Colonic mucosa (tissue), 4 donors: ENCODE measurements at regions not wholly inside any gene's neighbourhood (a gene's known extent, or its start where the extent isn't known, plus 50 kb on each side); places are given as distances from the start of the nearest gene placed in this dataset.

Experiments
- DNase-seq: peaks from one replicate; pipeline ENCODE4 v3.0.0-alpha.2; 2020
- H3K27ac ChIP-seq: fragments of 200-600 bp; one replicate; pipeline ENCODE4 v1.8.0; 2021
- H3K27me3 ChIP-seq: fragments of 200-600 bp; one replicate; pipeline ENCODE4 v1.8.0; 2021
- H3K36me3 ChIP-seq: fragments of 200-600 bp; one replicate; pipeline ENCODE4 v1.8.0; 2021
- H3K4me1 ChIP-seq: fragments of 200-600 bp; one replicate; pipeline ENCODE4 v1.8.0; 2021; ENCODE audit warnings: mild to moderate bottlenecking
- H3K4me3 ChIP-seq: fragments of 200-600 bp; one replicate; pipeline ENCODE4 v1.8.0; 2021
- H3K9ac ChIP-seq, 2 donors: one replicate each; pipeline ENCODE4 v1.7.0; 2013; ENCODE audit warnings: control low read depth in 2 of 2, low read depth in 2 of 2, low read length in 2 of 2
- H3K9me3 ChIP-seq: fragments of 200-600 bp; one replicate; pipeline ENCODE4 v1.8.0; 2021
- CTCF ChIP-seq: fragments of 200-600 bp; IDR thresholded peaks from one replicate; pipeline ENCODE4 v1.8.0; 2022; ENCODE audit warnings: antibody characterized with exemption, mild to moderate bottlenecking
- intact Hi-C: fragments of 100-400 bp; cut with DNase I; formaldehyde crosslinking; loops from one replicate; pipeline ENCODE4 v1.14.1; 2022
- donor health status: healthy.
- donor health status: DM: no; HTN: no; CAD: no.
- donor health status: DM: no; HTN: no; CAD: no.

GRCh38 chr5:105659396-105659795 is 2011.3 kb downstream of the EFNA5 start:
- no peak for DNase-seq
- Histone ChIP-seq H3K27me3 (no peaks in the 10 kb centered on the region), H3K9ac (no peak overlapping the region), H3K9me3 (no peaks in the 10 kb centered on the region), H3K4me3 (no peak overlapping the region), H3K27ac (no peak overlapping the region), H3K4me1 (no peaks in the 10 kb centered on the region), H3K36me3 (no peaks in the 10 kb centered on the region)
- TF ChIP-seq CTCF = no peak
- intact Hi-C loops = no loop called here

GRCh38 chr5:105640328-105640727 is 2030.4 kb downstream of the EFNA5 start:
- no peaks in the 10 kb centered on the region for H3K9me3 ChIP-seq
- no peak overlapping the region for H3K4me3 ChIP-seq
- no peaks in the 10 kb centered on the region for H3K27me3 ChIP-seq
- H3K9ac ChIP-seq = no peak overlapping the region
- no peak overlapping the region for H3K27ac ChIP-seq
- TF ChIP-seq CTCF = no peak
- no peak for DNase-seq
- intact Hi-C loops = no loop called here
- H3K4me1 ChIP-seq = no peaks in the 10 kb centered on the region
- no peaks in the 10 kb centered on the region for H3K36me3 ChIP-seq

GRCh38 chr5:105639511-105639910 is 2031.2 kb downstream of the EFNA5 start:
- Histone ChIP-seq H3K9ac (no peak overlapping the region), H3K27ac (no peak overlapping the region), H3K4me1 (no peaks in the 10 kb centered on the region), H3K4me3 (no peak overlapping the region), H3K27me3 (no peaks in the 10 kb centered on the region), H3K9me3 (no peaks in the 10 kb centered on the region), H3K36me3 (no peaks in the 10 kb centered on the region)
- intact Hi-C loops = no loop called here
- no peak for DNase-seq
- TF ChIP-seq CTCF = no peak

GRCh38 chr5:105639068-105639467 is 2031.7 kb downstream of the EFNA5 start:
- intact Hi-C loops = no loop called here
- no peaks in the 10 kb centered on the region for H3K36me3 ChIP-seq
- DNase-seq = no peak
- H3K27ac ChIP-seq = no peak overlapping the region
- no peaks in the 10 kb centered on the region for H3K9me3 ChIP-seq
- no peak overlapping the region for H3K4me3 ChIP-seq
- H3K27me3 ChIP-seq = no peaks in the 10 kb centered on the region
- H3K4me1 ChIP-seq = no peaks in the 10 kb centered on the region
- H3K9ac ChIP-seq = no peak overlapping the region
- TF ChIP-seq CTCF = no peak

GRCh38 chr5:105638437-105638836 is 2032.3 kb downstream of the EFNA5 start:
- TF ChIP-seq CTCF = no peak
- no peaks in the 10 kb centered on the region for H3K36me3 ChIP-seq
- H3K27ac ChIP-seq = no peak overlapping the region
- no peak for DNase-seq
- H3K9ac ChIP-seq = no peak overlapping the region
- no peaks in the 10 kb centered on the region for H3K27me3 ChIP-seq
- H3K4me1 ChIP-seq = no peaks in the 10 kb centered on the region
- intact Hi-C loops = no loop called here
- no peaks in the 10 kb centered on the region for H3K9me3 ChIP-seq
- H3K4me3 ChIP-seq = no peak overlapping the region

GRCh38 chr5:105632043-105632442 is 2038.7 kb downstream of the EFNA5 start:
- H3K4me1 ChIP-seq = no peaks in the 10 kb centered on the region
- H3K27me3 ChIP-seq = no peaks in the 10 kb centered on the region
- DNase-seq = no peak
- H3K36me3 ChIP-seq = no peaks in the 10 kb centered on the region
- no peak overlapping the region for H3K27ac ChIP-seq
- no peak overlapping the region for H3K9ac ChIP-seq
- H3K4me3 ChIP-seq = no peak overlapping the region
- intact Hi-C loops = no loop called here
- no peak for TF ChIP-seq CTCF
- H3K9me3 ChIP-seq = no peaks in the 10 kb centered on the region
